Spinal cord (tissue), 9 donors: ENCODE measurements at regions not wholly inside any gene's neighbourhood (a gene's known extent, or its start where the extent isn't known, plus 50 kb on each side); places are given as distances from the start of the nearest gene placed in this dataset.

Source experiments
- DNase-seq, 6 donors: peaks; one replicate each; pipeline versions ENCODE4 v3.0.0 to v3.0.0-alpha.2; 2013 to 2015; ENCODE audit warnings: low spot score in 6 of 6, low read depth in 4 of 6
- H3K27ac ChIP-seq: one replicate; pipeline ENCODE4 v1.5.1; 2013; ENCODE audit warnings: low read depth, low read length, control low read depth
- H3K27me3 ChIP-seq: one replicate; pipeline ENCODE4 v1.6.1; 2013; ENCODE audit warnings: low read length; ENCODE audit not compliant: control insufficient read depth, insufficient read depth
- H3K36me3 ChIP-seq: one replicate; pipeline ENCODE4 v1.6.1; 2013; ENCODE audit warnings: low read length; ENCODE audit not compliant: control insufficient read depth, insufficient read depth
- H3K4me1 ChIP-seq: one replicate; pipeline ENCODE4 v1.6.1; 2013; ENCODE audit warnings: low read length; ENCODE audit not compliant: control insufficient read depth, insufficient read depth
- H3K4me3 ChIP-seq: one replicate; pipeline ENCODE4 v1.5.1; 2013; ENCODE audit warnings: low read depth, low read length, control low read depth
- H3K9me3 ChIP-seq: one replicate; pipeline ENCODE4 v1.6.1; 2013; ENCODE audit warnings: low read length; ENCODE audit not compliant: control insufficient read depth, insufficient read depth
- WGBS: methylation state at CpG from one replicate; pipeline ENCODE4 v1.1.5; 2013; ENCODE audit warnings: missing lambda C conversion rate; ENCODE audit not compliant: insufficient coverage; 5-methylcytosine and 5-hydroxymethylcytosine counted together
- donor health status: healthy.

DNA sequence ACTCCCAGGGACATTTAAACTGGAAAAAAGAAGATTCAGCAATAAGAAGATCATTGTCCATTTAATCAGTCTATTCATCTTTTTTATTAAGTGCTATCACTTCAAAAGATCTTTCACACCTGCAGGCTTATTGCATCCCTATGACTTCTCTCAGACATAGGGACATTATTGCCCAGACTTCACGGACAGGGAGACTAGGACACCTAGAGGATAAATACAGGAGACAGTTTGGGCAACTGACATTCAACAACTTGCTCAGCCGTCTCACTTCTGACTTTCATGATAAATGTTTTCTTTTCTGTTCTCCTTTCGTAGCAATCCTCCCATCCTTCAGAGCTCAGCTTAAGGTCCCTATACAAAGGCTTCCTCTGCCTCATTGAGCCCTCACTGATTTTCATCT, 84.3 kb downstream of the TMEM30B start:
- WGBS = 79% methylated on average over 3 of the region's 3 CpGs
- no peak overlapping the region for H3K27ac ChIP-seq

DNA sequence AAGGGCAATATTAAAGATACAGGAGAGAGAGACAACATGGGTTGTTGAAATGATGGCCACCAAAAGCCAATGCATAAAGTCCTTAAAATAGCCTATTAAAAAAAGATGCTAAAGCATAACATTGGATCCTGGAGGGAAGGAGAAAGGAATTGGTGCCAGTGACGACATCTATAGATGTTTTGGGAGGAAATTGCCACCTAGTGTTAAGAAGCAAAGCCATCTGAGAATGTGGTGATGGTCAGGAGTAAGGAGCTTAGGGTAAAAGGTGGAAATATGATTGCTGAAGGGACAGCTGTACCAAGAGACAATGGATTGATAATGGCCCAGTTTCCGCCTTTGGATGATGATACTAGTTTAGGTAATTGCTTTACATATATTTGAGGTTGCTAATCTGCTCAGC, 85.1 kb downstream of the TMEM30B start:
- Histone ChIP-seq H3K27me3 (no peaks in the 10 kb centered on the region), H3K27ac (no peak overlapping the region), H3K36me3 (no peaks in the 10 kb centered on the region), H3K4me3 (no peak overlapping the region), H3K9me3 (no peaks in the 10 kb centered on the region), H3K4me1 (no peaks in the 10 kb centered on the region)
- DNase-seq = no peak
- 75% methylated on average over 1 of the region's 2 CpGs for WGBS

More for the DNA sequence above, 84.3 kb downstream of the TMEM30B start:
- Histone ChIP-seq H3K27me3 (no peaks in the 10 kb centered on the region), H3K4me3 (no peak overlapping the region), H3K4me1 (no peaks in the 10 kb centered on the region), H3K9me3 (no peaks in the 10 kb centered on the region), H3K36me3 (no peaks in the 10 kb centered on the region)
- DNase-seq = peak in 1 of 6 donors; percentile 32

DNA sequence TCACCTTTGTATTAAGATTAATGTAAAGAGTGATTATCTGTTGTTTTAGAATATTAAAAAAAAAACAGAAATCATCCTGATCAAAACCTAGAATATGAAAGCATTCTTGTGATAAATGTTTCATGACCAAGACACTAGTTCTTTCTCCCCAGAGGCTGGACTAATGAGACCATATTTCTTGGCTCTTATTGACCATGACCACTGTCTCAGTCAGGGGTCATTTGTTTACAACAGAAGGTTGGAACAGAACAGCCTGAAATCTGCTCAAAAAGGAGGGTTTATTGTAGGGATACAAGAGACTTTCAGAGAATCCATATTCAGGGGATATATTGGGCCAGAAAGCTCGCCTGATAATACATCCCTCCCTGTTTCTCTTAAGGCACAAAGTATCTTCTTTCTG, 87.7 kb downstream of the TMEM30B start:
- Histone ChIP-seq H3K36me3 (no peaks in the 10 kb centered on the region), H3K4me3 (no peak overlapping the region), H3K27me3 (peaks cover 12% of the 10 kb centered on the region), H3K27ac (no peak overlapping the region), H3K9me3 (no peaks in the 10 kb centered on the region), H3K4me1 (peaks cover 7% of the 10 kb centered on the region)
- DNase-seq = peak in 1 of 6 donors; percentile 43
- no CpG with 5 or more reads among the region's 1 CpG for WGBS

DNA sequence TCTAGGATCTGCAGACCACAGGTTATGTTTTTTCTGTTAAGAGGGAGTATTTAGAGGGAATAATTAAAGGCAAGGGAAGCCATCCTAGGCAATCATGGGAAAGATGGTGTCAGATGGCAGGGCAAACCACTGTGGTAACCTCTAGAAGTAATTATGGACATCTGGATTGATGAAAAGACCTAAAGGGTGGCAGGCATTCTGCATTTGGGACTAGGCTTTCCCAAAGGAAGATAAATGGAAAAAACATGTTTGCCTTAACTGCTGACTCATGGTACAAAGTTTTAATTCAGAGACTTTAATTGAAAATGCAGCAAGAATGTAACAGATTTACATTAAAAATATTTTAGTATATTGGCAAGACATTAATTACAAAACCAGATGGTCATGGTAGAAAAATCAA, 88.1 kb downstream of the TMEM30B start:
- Histone ChIP-seq H3K27ac (no peak overlapping the region), H3K9me3 (no peaks in the 10 kb centered on the region), H3K36me3 (no peaks in the 10 kb centered on the region), H3K4me1 (peaks cover 12% of the 10 kb centered on the region), H3K4me3 (no peak overlapping the region), H3K27me3 (peaks cover 16% of the 10 kb centered on the region)
- DNase-seq = no peak

DNA sequence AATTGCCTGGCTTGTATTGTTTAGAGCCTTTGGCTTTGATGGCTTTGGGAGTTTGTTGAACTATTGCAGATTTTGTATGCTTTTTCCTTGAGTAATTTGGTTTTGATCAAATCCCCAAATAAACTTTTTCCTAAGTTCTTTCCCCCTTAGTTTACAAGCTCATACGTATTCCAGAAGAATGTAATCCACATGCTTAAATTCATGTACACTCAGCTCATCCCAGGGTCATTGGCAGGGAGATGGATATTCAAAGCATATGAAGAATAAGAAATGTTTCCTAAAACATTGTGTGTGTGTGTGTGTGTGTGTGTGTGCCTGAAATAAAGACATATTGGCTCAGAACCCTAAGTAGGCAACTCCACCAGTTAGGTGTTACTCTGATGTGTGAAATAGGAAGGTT, 89.4 kb downstream of the TMEM30B start:
- Histone ChIP-seq H3K36me3 (no peaks in the 10 kb centered on the region), H3K9me3 (no peaks in the 10 kb centered on the region), H3K27ac (no peak overlapping the region), H3K4me1 (peaks cover 12% of the 10 kb centered on the region), H3K4me3 (no peak overlapping the region), H3K27me3 (peaks cover 23% of the 10 kb centered on the region)
- DNase-seq = no peak
- no CpG with 5 or more reads among the region's 1 CpG for WGBS

DNA sequence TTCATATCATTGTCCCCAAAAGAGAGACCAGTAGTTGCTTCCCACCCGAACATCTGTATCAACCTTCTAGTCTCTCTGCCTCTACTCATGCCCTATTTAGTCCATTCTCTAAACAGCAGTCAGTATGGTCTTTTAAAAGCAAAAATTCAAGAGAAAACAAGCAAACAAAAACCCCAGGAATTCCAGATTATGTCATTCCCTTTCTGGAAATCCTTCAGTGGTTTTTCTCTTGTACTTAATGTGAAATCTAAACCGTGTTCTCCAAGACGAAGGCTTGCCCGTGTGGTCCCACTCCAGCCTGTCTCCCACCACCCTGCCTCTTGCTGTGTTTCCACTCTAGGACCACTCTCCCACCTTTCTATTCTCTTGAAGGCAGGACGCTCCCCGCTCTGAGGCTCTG, 90.8 kb downstream of the TMEM30B start:
- H3K4me1 ChIP-seq = peaks cover 12% of the 10 kb centered on the region
- DNase-seq = no peak
- no peaks in the 10 kb centered on the region for H3K36me3 ChIP-seq
- H3K4me3 ChIP-seq = no peak overlapping the region
- H3K27ac ChIP-seq = peak overlapping the region; percentile 26
- 87% methylated on average over 6 of the region's 6 CpGs for WGBS
- H3K9me3 ChIP-seq = no peaks in the 10 kb centered on the region
- peaks cover 23% of the 10 kb centered on the region for H3K27me3 ChIP-seq

DNA sequence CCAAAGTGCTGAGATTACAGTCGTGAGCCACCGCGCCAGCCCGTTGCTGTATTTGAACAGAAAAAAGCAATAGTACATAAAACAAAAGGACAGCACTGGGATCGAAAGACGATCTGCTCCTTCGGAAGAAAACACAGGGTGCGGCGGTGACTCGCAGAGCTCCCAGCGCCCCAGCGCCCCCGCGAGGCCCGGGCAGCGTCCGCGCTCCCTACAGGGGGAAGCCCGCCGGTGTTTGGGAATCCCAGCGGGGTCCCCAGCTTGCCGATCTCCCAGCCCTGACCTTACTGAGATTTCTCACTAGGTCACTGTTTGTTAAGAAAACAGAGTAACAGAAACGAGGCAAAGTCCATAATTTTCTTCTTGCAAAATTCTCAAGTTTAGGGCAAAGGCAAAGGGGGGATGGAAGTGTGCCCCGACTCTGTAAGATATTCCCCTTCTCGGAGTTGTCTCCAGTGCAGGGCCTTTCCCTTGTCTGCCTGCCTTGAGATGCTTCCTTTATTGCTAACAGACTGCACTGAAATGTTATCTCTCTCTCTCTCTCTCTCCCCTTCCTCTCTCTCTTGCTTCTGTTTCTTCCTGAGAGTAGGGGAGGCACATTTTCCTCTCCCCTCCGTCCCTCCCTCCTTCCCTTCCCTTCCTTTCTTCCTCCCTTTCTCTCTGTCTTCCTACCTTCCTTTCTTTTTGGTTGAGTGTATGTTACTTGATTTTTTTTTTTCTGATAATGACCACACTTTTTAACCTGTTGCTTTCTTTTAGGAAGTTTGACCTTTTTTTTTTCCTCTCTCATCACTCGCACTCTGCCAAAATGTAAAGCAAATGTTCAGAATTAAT, 91.9 kb downstream of the TMEM30B start:
- peak overlapping the region; percentile 61 for H3K27ac ChIP-seq
- peak overlapping the region; percentile 32 for H3K4me3 ChIP-seq
- H3K9me3 ChIP-seq = no peaks in the 10 kb centered on the region
- H3K4me1 ChIP-seq = peaks cover 12% of the 10 kb centered on the region
- WGBS = 4% methylated on average over 19 of the region's 27 CpGs
- DNase-seq = peak in 3 of 6 donors; percentile 15 to 79 (median 38)
- H3K27me3 ChIP-seq = peaks cover 25% of the 10 kb centered on the region
- no peaks in the 10 kb centered on the region for H3K36me3 ChIP-seq

DNA sequence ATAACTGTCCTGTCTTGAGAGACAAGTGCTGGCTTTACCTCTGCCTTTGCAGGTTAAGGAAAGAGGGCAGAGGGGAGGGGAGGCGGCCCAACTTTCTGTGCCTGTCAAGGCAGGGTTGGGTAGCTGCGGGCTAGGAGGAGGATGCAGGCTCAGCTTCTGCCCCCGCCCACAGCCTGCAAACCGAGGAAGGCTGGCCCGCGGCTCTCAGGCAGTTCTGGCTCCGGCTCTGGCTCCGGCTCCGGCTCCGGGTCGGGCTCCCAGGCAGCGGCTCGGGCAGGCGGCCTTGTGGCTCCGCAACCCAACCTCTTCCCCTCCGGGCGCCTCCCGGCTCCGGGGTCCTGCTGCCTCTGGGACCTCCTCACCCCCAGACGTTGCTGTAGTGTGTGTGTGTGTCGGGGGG, 92.9 kb downstream of the TMEM30B start:
- peaks cover 25% of the 10 kb centered on the region for H3K27me3 ChIP-seq
- H3K9me3 ChIP-seq = no peaks in the 10 kb centered on the region
- H3K4me1 ChIP-seq = peaks cover 15% of the 10 kb centered on the region
- H3K36me3 ChIP-seq = no peaks in the 10 kb centered on the region
- WGBS = 68% methylated on average over 11 of the region's 21 CpGs
- H3K27ac ChIP-seq = no peak overlapping the region
- H3K4me3 ChIP-seq = no peak overlapping the region
- no peak for DNase-seq

DNA sequence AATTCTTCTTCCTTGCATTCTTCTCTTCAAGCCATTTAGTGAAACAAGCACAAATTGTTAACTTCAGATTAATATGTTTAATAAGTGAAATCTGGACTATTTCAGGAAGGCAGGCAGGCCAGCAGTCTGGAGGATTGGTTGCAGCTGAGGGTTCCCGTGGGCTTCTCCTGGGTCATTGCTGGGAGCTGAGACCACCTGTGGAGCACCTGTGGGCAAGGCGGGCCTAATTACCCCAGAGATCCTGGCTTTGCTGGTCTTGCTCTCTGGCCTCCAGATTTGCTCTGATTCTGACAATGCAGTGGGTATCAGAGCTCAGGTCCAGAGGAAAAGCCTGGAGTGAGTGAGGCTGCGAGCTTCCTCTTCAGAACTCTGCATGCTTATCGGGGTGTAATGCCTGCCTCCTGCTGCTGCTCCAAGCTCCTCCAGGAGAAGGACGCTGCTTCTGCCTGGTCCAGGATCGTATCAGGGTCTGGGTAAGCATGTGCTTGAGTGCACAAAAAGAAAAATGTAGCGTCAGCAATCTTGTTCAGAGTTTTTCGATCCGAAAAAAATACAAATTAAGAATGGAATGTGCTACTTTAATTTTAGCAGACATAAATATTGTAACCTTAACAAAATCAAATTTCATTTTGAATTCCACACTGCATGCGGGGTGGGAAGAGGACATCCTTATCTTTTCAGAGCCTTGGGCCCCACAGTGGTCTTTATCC, 93.8 kb downstream of the TMEM30B start:
- peaks cover 15% of the 10 kb centered on the region for H3K4me1 ChIP-seq
- no peaks in the 10 kb centered on the region for H3K36me3 ChIP-seq
- no peak for DNase-seq
- H3K27me3 ChIP-seq = peaks cover 25% of the 10 kb centered on the region
- no peaks in the 10 kb centered on the region for H3K9me3 ChIP-seq
- no peak overlapping the region for H3K27ac ChIP-seq
- WGBS = 62% methylated on average over 6 of the region's 10 CpGs
- H3K4me3 ChIP-seq = no peak overlapping the region
